Liver (tissue), 7 donors: ENCODE measurements at regions not wholly inside any gene's neighbourhood (a gene's known extent, or its start where the extent isn't known, plus 50 kb on each side); places are given as distances from the start of the nearest gene placed in this dataset.

Experiments
- DNase-seq: peaks from one replicate; pipeline ENCODE4 v3.0.0-alpha.2; 2017; ENCODE audit warnings: low spot score
- H3K27ac ChIP-seq, 2 donors: one replicate each; pipeline ENCODE4 v1.7.0; 2013; ENCODE audit warnings: inconsistent platforms in 2 of 2, low read length in 2 of 2, control low read depth in 1 of 2, low read depth in 1 of 2, mild to moderate bottlenecking in 1 of 2
- H3K27me3 ChIP-seq, 4 donors: one replicate each; pipeline versions ENCODE4 v1.6.1 to v1.7.0; 2013; ENCODE audit warnings: low read length in 3 of 4, inconsistent platforms in 1 of 4, mild to moderate bottlenecking in 1 of 4, moderate library complexity in 1 of 4; ENCODE audit not compliant: control insufficient read depth in 4 of 4, insufficient read depth in 4 of 4
- H3K36me3 ChIP-seq, 4 donors: one replicate each; pipeline versions ENCODE4 v1.6.1 to v1.7.0; 2013; ENCODE audit warnings: low read length in 3 of 4, mild to moderate bottlenecking in 3 of 4, low read depth in 1 of 4, moderate library complexity in 1 of 4; ENCODE audit not compliant: control insufficient read depth in 4 of 4, insufficient read depth in 3 of 4
- H3K4me1 ChIP-seq, 4 donors: one replicate each; pipeline versions ENCODE4 v1.6.1 to v1.7.0; 2013; ENCODE audit warnings: low read length in 3 of 4, mild to moderate bottlenecking in 3 of 4, moderate library complexity in 1 of 4; ENCODE audit not compliant: control insufficient read depth in 4 of 4, insufficient read depth in 4 of 4
- H3K4me3 ChIP-seq, 3 donors: one replicate each; pipeline versions ENCODE4 v1.6.1 to v1.7.0; 2013; ENCODE audit warnings: low read length in 3 of 3, control low read depth in 1 of 3, low read depth in 1 of 3, mild to moderate bottlenecking in 1 of 3
- H3K9ac ChIP-seq, 2 donors: one replicate each; pipeline ENCODE4 v1.7.0; 2013; ENCODE audit warnings: low read length in 2 of 2, mild to moderate bottlenecking in 2 of 2, moderate library complexity in 2 of 2, control low read depth in 1 of 2, low read depth in 1 of 2
- H3K9me3 ChIP-seq, 4 donors: one replicate each; pipeline versions ENCODE4 v1.6.1 to v1.7.0; 2013; ENCODE audit warnings: low read length in 3 of 4; ENCODE audit not compliant: control insufficient read depth in 4 of 4
- EGR1 ChIP-seq, 2 donors: IDR thresholded peaks; 2 replicates each; pipeline ENCODE4 v1.6.1; 2016 to 2018; ENCODE audit warnings: antibody characterized with exemption in 2 of 2, low read depth in 2 of 2
- HNF4A ChIP-seq, 2 donors: conservative IDR thresholded peaks; 2 replicates each; pipeline ENCODE4 v1.6.1; 2016; ENCODE audit warnings: antibody characterized with exemption in 2 of 2, mild to moderate bottlenecking in 2 of 2
- HNF4G ChIP-seq: IDR thresholded peaks from 2 replicates; pipeline ENCODE4 v1.6.1; 2016; ENCODE audit warnings: antibody characterized with exemption
- MAX ChIP-seq: IDR thresholded peaks from 2 replicates; pipeline ENCODE4 v1.6.1; 2016; ENCODE audit warnings: antibody characterized with exemption
- RAD21 ChIP-seq, 2 donors: IDR thresholded peaks; 2 replicates each; pipeline ENCODE4 v1.6.1; 2016; ENCODE audit warnings: antibody characterized with exemption in 2 of 2, mild to moderate bottlenecking in 2 of 2
- RXRA ChIP-seq, 2 donors: IDR thresholded peaks; 2 replicates each; pipeline ENCODE4 v1.6.1; 2017 to 2018; ENCODE audit warnings: antibody characterized with exemption in 2 of 2, mild to moderate bottlenecking in 1 of 2
- SP1 ChIP-seq: IDR thresholded peaks from 2 replicates; pipeline ENCODE4 v1.6.1; 2018; ENCODE audit warnings: antibody characterized with exemption, mild to moderate bottlenecking
- YY1 ChIP-seq: IDR thresholded peaks from 2 replicates; pipeline ENCODE4 v1.6.1; 2016; ENCODE audit warnings: antibody characterized with exemption, mild to moderate bottlenecking
- WGBS: extraction: QIAGEN DNeasy Blood & Tissue Kit; methylation state at CpG from one replicate; pipeline ENCODE4 v1.1.7; 2013; 5-methylcytosine and 5-hydroxymethylcytosine counted together
- donor health status: healthy.
- donor health status: healthy.
- donor health status: healthy.
- donor health status: healthy.

GRCh38 chr5:120072068-120072761 is 391.9 kb upstream of the PRR16 start:
- 90% methylated on average over 2 of the region's 2 CpGs for WGBS
- H3K36me3 ChIP-seq: no peaks in the 10 kb centered on the region
- no peaks in the 10 kb centered on the region for H3K27me3 ChIP-seq
- H3K27ac ChIP-seq: no peak overlapping the region
- no peaks in the 10 kb centered on the region for H3K4me1 ChIP-seq
- no peak overlapping the region for H3K4me3 ChIP-seq
- DNase-seq: no peak
- no peak for TF ChIP-seq RAD21 (IDR thresholded peaks at IDR 0.05)
- no peak for TF ChIP-seq RXRA (IDR thresholded peaks at IDR 0.05)
- TF ChIP-seq EGR1 (IDR thresholded peaks at IDR 0.05; ENCODE audit: low read depth in 2 of 2): no peak
- no peaks in the 10 kb centered on the region for H3K9me3 ChIP-seq
- H3K9ac ChIP-seq: no peak overlapping the region

GRCh38 chr5:120073722-120074121 is 390.4 kb upstream of the PRR16 start:
- H3K4me3 ChIP-seq: no peak overlapping the region
- H3K9me3 ChIP-seq: no peaks in the 10 kb centered on the region
- TF ChIP-seq HNF4A (conservative IDR thresholded peaks at IDR 0.05) (no peak), MAX (no peak), SP1 (no peak), HNF4G (no peak)
- H3K4me1 ChIP-seq: no peaks in the 10 kb centered on the region
- H3K27me3 ChIP-seq: no peaks in the 10 kb centered on the region
- no peaks in the 10 kb centered on the region for H3K36me3 ChIP-seq
- DNase-seq: no peak
- no peak overlapping the region for H3K9ac ChIP-seq
- no peak overlapping the region for H3K27ac ChIP-seq

- no peaks in the 10 kb centered on the region for H3K4me1 ChIP-seq
- no peaks in the 10 kb centered on the region for H3K27me3 ChIP-seq
- no peak for TF ChIP-seq HNF4G
- H3K36me3 ChIP-seq: no peaks in the 10 kb centered on the region
- no peak overlapping the region for H3K4me3 ChIP-seq
- no peak overlapping the region for H3K9ac ChIP-seq
- no peaks in the 10 kb centered on the region for H3K9me3 ChIP-seq
- DNase-seq: no peak
- 47% methylated on average over 3 of the region's 3 CpGs for WGBS
- H3K27ac ChIP-seq: no peak overlapping the region
These were observed 383.3 kb upstream of the PRR16 start for GRCh38 chr5:120080781-120081180.

GRCh38 chr5:120082316-120083068 is 381.6 kb upstream of the PRR16 start:
- no peaks in the 10 kb centered on the region for H3K9me3 ChIP-seq
- no peaks in the 10 kb centered on the region for H3K4me1 ChIP-seq
- TF ChIP-seq RXRA (IDR thresholded peaks at IDR 0.05): no peak
- TF ChIP-seq YY1: no peak
- H3K36me3 ChIP-seq: no peaks in the 10 kb centered on the region
- 82% methylated on average over 3 of the region's 3 CpGs for WGBS
- no peak overlapping the region for H3K4me3 ChIP-seq
- peaks cover 0 to 2% (median 0%) of the 10 kb centered on the region in 4 donors for H3K27me3 ChIP-seq
- DNase-seq: no peak
- H3K27ac ChIP-seq: no peak overlapping the region
- H3K9ac ChIP-seq: no peak overlapping the region
